Tibial nerve (tissue), 4 donors: ENCODE measurements at regions not wholly inside any gene's neighbourhood (a gene's known extent, or its start where the extent isn't known, plus 50 kb on each side); places are given as distances from the start of the nearest gene placed in this dataset.

Experiments
- DNase-seq, 2 donors: peaks; one replicate each; pipeline ENCODE4 v3.0.0-alpha.2; 2019; ENCODE audit warnings: low spot score in 2 of 2
- H3K27ac ChIP-seq, 4 donors: fragments of 200-600 bp; sonication (generic) in 3 of 4; one replicate each; pipeline ENCODE4 v1.5.1; 2017 to 2019; ENCODE audit warnings: mild to moderate bottlenecking in 1 of 4
- H3K27me3 ChIP-seq, 2 donors: fragments of 200-600 bp; sonication (generic) in 1 of 2; one replicate each; pipeline versions ENCODE4 v1.5.1 to v1.6.0; 2017 to 2019
- H3K36me3 ChIP-seq, 3 donors: fragments of 200-600 bp; sonication (generic); one replicate each; pipeline ENCODE4 v1.5.1; 2018 to 2019
- H3K4me1 ChIP-seq, 4 donors: fragments of 200-600 bp; sonication (generic) in 3 of 4; one replicate each; pipeline ENCODE4 v1.5.1; 2017 to 2019
- H3K4me3 ChIP-seq, 4 donors: fragments of 200-600 bp; sonication (generic) in 3 of 4; one replicate each; pipeline ENCODE4 v1.5.1; 2017 to 2019; ENCODE audit warnings: mild to moderate bottlenecking in 1 of 4, moderate library complexity in 1 of 4
- H3K9me3 ChIP-seq, 4 donors: fragments of 200-600 bp; sonication (generic) in 3 of 4; one replicate each; pipeline ENCODE4 v1.5.1; 2017 to 2019
- CTCF ChIP-seq, 5 experiments: fragments of 200-600 bp in 3 of 5; fragments of 450-650 bp in 2 of 5; sonication (generic) in 3 of 5; IDR thresholded peaks; one replicate each; pipeline ENCODE4 v1.5.1; 2016 to 2019; ENCODE audit warnings: antibody characterized with exemption in 5 of 5, mild to moderate bottlenecking in 3 of 5, moderate library complexity in 2 of 5
- EP300 ChIP-seq, 2 donors: sonication (generic); formaldehyde crosslinking; IDR thresholded peaks; one replicate each; pipeline ENCODE4 v1.6.1; 2017; ENCODE audit warnings: antibody characterized with exemption in 2 of 2, mild to moderate bottlenecking in 1 of 2
- POLR2A ChIP-seq, 2 donors: fragments of 450-650 bp; IDR thresholded peaks; one replicate each; pipeline ENCODE4 v1.6.1; 2017; ENCODE audit warnings: antibody characterized with exemption in 2 of 2, mild to moderate bottlenecking in 2 of 2, moderate library complexity in 2 of 2
- WGBS, 2 donors: methylation state at CpG; one replicate each; pipeline ENCODE4 v1.1.5; 2018; 5-methylcytosine and 5-hydroxymethylcytosine counted together

GRCh38 chr7:81534446-81534845, 235.4 kb downstream of the HGF start:
- TF ChIP-seq POLR2A (IDR thresholded peaks at IDR 0.05) (no peak), CTCF (IDR thresholded peaks at IDR 0.05) (no peak)
- Histone ChIP-seq H3K27me3 (no peaks in the 10 kb centered on the region), H3K27ac (no peak overlapping the region), H3K4me3 (no peak overlapping the region), H3K4me1 (peaks cover 0 to 6% (median 0%) of the 10 kb centered on the region in 4 donors), H3K36me3 (no peaks in the 10 kb centered on the region), H3K9me3 (no peaks in the 10 kb centered on the region)
- DNase-seq = no peak
- 89 to 92% methylated on average over 3 of the region's 3 CpGs for WGBS, 2 donors

- no peaks in the 10 kb centered on the region for H3K36me3 ChIP-seq
- DNase-seq = no peak
- peaks cover 0 to 6% (median 0%) of the 10 kb centered on the region in 4 donors for H3K4me1 ChIP-seq
- no peaks in the 10 kb centered on the region for H3K27me3 ChIP-seq
- TF ChIP-seq EP300 (IDR thresholded peaks at IDR 0.05) = no peak
- no peak for TF ChIP-seq CTCF (IDR thresholded peaks at IDR 0.05)
- TF ChIP-seq POLR2A (IDR thresholded peaks at IDR 0.05) = no peak
- H3K9me3 ChIP-seq = no peaks in the 10 kb centered on the region
- no peak overlapping the region for H3K4me3 ChIP-seq
- no peak overlapping the region for H3K27ac ChIP-seq
Measured at GRCh38 chr7:81533931-81534330, 235.9 kb downstream of the HGF start.

- TF ChIP-seq POLR2A (IDR thresholded peaks at IDR 0.05) (no peak), CTCF (IDR thresholded peaks at IDR 0.05) (no peak), EP300 (IDR thresholded peaks at IDR 0.05) (no peak)
- Histone ChIP-seq H3K9me3 (no peaks in the 10 kb centered on the region), H3K27me3 (no peaks in the 10 kb centered on the region)
Measured at GRCh38 chr7:81533426-81533825, 236.4 kb downstream of the HGF start.

DNA sequence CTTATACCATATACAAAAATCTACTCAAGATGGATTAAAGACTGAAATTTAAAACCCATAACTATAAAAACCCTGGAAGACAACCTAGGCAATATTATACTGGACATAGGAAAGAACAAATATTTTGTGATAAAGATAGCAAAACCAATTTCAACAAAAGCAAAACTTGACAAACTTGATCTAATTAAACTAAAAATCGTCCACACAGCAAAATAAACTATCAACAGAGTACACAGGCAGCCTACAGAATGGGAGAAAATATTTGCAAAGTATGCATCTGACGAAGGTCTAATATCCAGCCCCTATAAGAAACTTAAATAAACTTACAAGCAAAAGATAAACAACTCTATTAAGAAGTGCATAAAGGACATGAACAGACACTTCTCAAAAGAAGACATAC, 240.1 kb downstream of the HGF start:
- Histone ChIP-seq H3K4me1 (peaks cover 0 to 6% (median 0%) of the 10 kb centered on the region in 4 donors), H3K27ac (no peak overlapping the region), H3K4me3 (no peak overlapping the region), H3K36me3 (no peaks in the 10 kb centered on the region), H3K9me3 (no peaks in the 10 kb centered on the region), H3K27me3 (no peaks in the 10 kb centered on the region)
- TF ChIP-seq CTCF (IDR thresholded peaks at IDR 0.05) = no peak
- no peak for TF ChIP-seq POLR2A (IDR thresholded peaks at IDR 0.05)
- no peak for TF ChIP-seq EP300 (IDR thresholded peaks at IDR 0.05)
- WGBS, 2 donors = 66 to 79% methylated on average over 2 of the region's 2 CpGs
- DNase-seq = no peak

More at GRCh38 chr7:81533426-81533825, 236.4 kb downstream of the HGF start:
- Histone ChIP-seq H3K4me1 (peaks cover 0 to 6% (median 0%) of the 10 kb centered on the region in 4 donors), H3K27ac (no peak overlapping the region), H3K4me3 (no peak overlapping the region), H3K36me3 (no peaks in the 10 kb centered on the region)
- no peak for DNase-seq

DNA sequence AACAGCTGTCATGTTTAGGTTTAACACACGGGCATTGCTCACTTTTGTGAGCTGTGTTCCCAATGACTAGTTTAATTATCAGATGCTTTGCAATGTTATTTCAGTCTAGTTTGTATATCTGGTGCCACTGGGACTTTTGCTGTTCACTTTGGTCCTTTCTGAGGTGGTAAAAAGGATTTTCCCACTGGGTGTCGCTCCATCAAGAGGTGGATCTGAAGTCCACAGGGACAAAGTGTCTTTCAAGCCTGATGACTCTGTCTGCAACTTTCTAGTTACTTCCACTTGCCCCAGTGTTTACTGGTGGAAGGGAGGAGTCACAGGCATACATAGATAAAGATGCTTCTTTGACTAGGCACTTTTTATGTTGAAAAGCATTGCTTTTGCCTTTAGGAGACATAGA, 242.2 kb downstream of the HGF start:
- Histone ChIP-seq H3K4me1 (no peaks in the 10 kb centered on the region), H3K4me3 (no peak overlapping the region), H3K27ac (no peak overlapping the region), H3K27me3 (no peaks in the 10 kb centered on the region), H3K9me3 (no peaks in the 10 kb centered on the region), H3K36me3 (no peaks in the 10 kb centered on the region)
- WGBS, 2 donors = 87 to 89% methylated on average over 2 of the region's 2 CpGs
- no peak for TF ChIP-seq EP300 (IDR thresholded peaks at IDR 0.05)
- TF ChIP-seq POLR2A (IDR thresholded peaks at IDR 0.05) = no peak
- TF ChIP-seq CTCF (IDR thresholded peaks at IDR 0.05) = no peak
- DNase-seq = no peak
